SK-N-SH (cell line): ENCODE measurements at regions not wholly inside any gene's neighbourhood (a gene's known extent, or its start where the extent isn't known, plus 50 kb on each side); places are given as distances from the start of the nearest gene placed in this dataset.
"Not testable (repeated sequence)": the region's sequence is repeated elsewhere in the genome, so short reads cannot be mapped to it uniquely, and the experiment has no call there.

Experiments
- CTCF ChIA-PET: fragments of 300-600, 350-600 bp; formaldehyde crosslinking; extraction: SDS; loops from one replicate; lab custom pipeline; 2021; lab: Yijun Ruan, JAX
- POLR2A ChIA-PET: fragments of 350-600 bp; sonication (Branson Sonifier 250); formaldehyde crosslinking; extraction: SDS; loops from one replicate; lab custom pipeline; 2020; ENCODE audit warnings: antibody characterized with exemption, inconsistent platforms; lab: Yijun Ruan, JAX
- DNase-seq: peaks from one replicate; pipeline ENCODE4 v3.0.0; 2012
- H2AFZ ChIP-seq: fragments of 200-600 bp; sonication (generic); 2 replicates; pipeline ENCODE4 v1.8.1; 2016; ENCODE audit warnings: antibody characterized with exemption, mild to moderate bottlenecking, low read depth
- H3F3A ChIP-seq: fragments of 200-600 bp; sonication (generic); replicated peaks from 2 replicates; pipeline ENCODE3; 2016; ENCODE audit warnings: antibody characterized with exemption, mild to moderate bottlenecking; ENCODE audit not compliant: insufficient read depth
- H3K27ac ChIP-seq, 2 experiments: fragments of 200-500 bp in 1 of 2; fragments of 200-600 bp in 1 of 2; sonication (Bioruptor generic) in 1 of 2; sonication (generic), shearing (Covaris generic) in 1 of 2; 2 replicates each; pipeline versions ENCODE4 v1.5.1 to v1.6.1; 2014 to 2016; ENCODE audit warnings: low read depth in 2 of 2, inconsistent platforms in 1 of 2, low read length in 1 of 2, mild to moderate bottlenecking in 1 of 2, mixed read lengths in 1 of 2
- H3K27me3 ChIP-seq: fragments of 200-600 bp; sonication (generic), shearing (Covaris generic); 2 replicates; pipeline ENCODE4 v1.6.1; 2016; ENCODE audit warnings: mixed run types; ENCODE audit not compliant: insufficient read depth
- H3K36me3 ChIP-seq, 2 experiments: fragments of 200-500 bp in 1 of 2; fragments of 200-600 bp in 1 of 2; sonication (Bioruptor generic) in 1 of 2; sonication (generic) in 1 of 2; replicated peaks in 1 of 2; 2 replicates each; pipeline versions ENCODE3 to v1.5.1; 2014 to 2016; ENCODE audit warnings: low read length in 1 of 2, mild to moderate bottlenecking in 1 of 2; ENCODE audit not compliant: insufficient read depth in 2 of 2, control insufficient read depth in 1 of 2
- H3K4me1 ChIP-seq, 2 experiments: fragments of 200-500 bp in 1 of 2; fragments of 200-600 bp in 1 of 2; sonication (Bioruptor generic) in 1 of 2; sonication (generic), shearing (Covaris generic) in 1 of 2; 2 replicates each; pipeline versions ENCODE4 v1.5.1 to v1.6.1; 2014 to 2016; ENCODE audit warnings: low read depth in 1 of 2, low read length in 1 of 2, mixed run types in 1 of 2; ENCODE audit not compliant: insufficient read depth in 2 of 2, control insufficient read depth in 1 of 2
- H3K4me2 ChIP-seq: fragments of 200-600 bp; sonication (generic), shearing (Covaris generic); 2 replicates; pipeline ENCODE4 v1.6.1; 2017; ENCODE audit warnings: mixed run types
- H3K4me3 ChIP-seq, 2 experiments: fragments of 200-500 bp in 1 of 2; fragments of 200-600 bp in 1 of 2; sonication (Bioruptor generic) in 1 of 2; sonication (generic), shearing (Covaris generic) in 1 of 2; 2 replicates each; pipeline versions ENCODE4 v1.5.1 to v1.8.1; 2014 to 2016; ENCODE audit warnings: low read depth in 2 of 2, inconsistent platforms in 1 of 2, low read length in 1 of 2, mild to moderate bottlenecking in 1 of 2, mixed read lengths in 1 of 2, moderate library complexity in 1 of 2
- H3K79me2 ChIP-seq: fragments of 200-600 bp; sonication (generic); 2 replicates; pipeline ENCODE4 v1.8.1; 2017; ENCODE audit warnings: mild to moderate bottlenecking; ENCODE audit not compliant: insufficient read depth
- H3K9ac ChIP-seq: fragments of 200-600 bp; sonication (generic); 2 replicates; pipeline ENCODE4 v1.6.1; 2017; ENCODE audit warnings: mixed run types
- H3K9me2 ChIP-seq: fragments of 200-600 bp; sonication (generic); 2 replicates; pipeline ENCODE4 v1.6.1; 2017; ENCODE audit warnings: mixed run types
- H3K9me3 ChIP-seq: fragments of 200-600 bp; sonication (generic); 2 replicates; pipeline ENCODE4 v1.6.1; 2017; ENCODE audit warnings: mixed run types, mild to moderate bottlenecking, moderate library complexity
- H4K20me1 ChIP-seq: fragments of 200-600 bp; sonication (generic); 2 replicates; pipeline ENCODE4 v1.6.1; 2017; ENCODE audit warnings: mild to moderate bottlenecking, mixed run types; ENCODE audit not compliant: insufficient read depth
- CHD2 ChIP-seq: fragments of 150-350 bp; IDR thresholded peaks from 2 replicates; pipeline ENCODE4 v1.6.1; 2018; ENCODE audit warnings: low read length; ENCODE audit not compliant: partially characterized antibody
- EZH2phosphoT487 ChIP-seq: fragments of 200-600 bp; sonication (generic); IDR thresholded peaks from 2 replicates; pipeline ENCODE4 v1.6.1; 2017; ENCODE audit warnings: low read depth, mixed run types, mild to moderate bottlenecking, antibody characterized with exemption, moderate library complexity, borderline replicate concordance
- JUND ChIP-seq: IDR thresholded peaks from 2 replicates; pipeline ENCODE4 v1.4.0; 2012
- MEF2A ChIP-seq: IDR thresholded peaks from 2 replicates; pipeline ENCODE4 v1.4.0; 2012; ENCODE audit warnings: low read depth, borderline replicate concordance
- NFIC ChIP-seq: IDR thresholded peaks from 2 replicates; pipeline ENCODE4 v1.4.0; 2012; ENCODE audit warnings: borderline replicate concordance
- POLR2AphosphoS5 ChIP-seq: IDR thresholded peaks from 2 replicates; pipeline ENCODE4 v1.6.1; 2012; ENCODE audit warnings: low read depth, low read length
- RAD21 ChIP-seq: IDR thresholded peaks from 2 replicates; pipeline ENCODE4 v1.6.1; 2012; ENCODE audit warnings: mild to moderate bottlenecking, low read length
- RCOR1 ChIP-seq: fragments of 150-350 bp; IDR thresholded peaks from 2 replicates; pipeline ENCODE4 v1.6.1; 2017; ENCODE audit warnings: antibody characterized with exemption, low read length
- TAF1 ChIP-seq: IDR thresholded peaks from 2 replicates; pipeline ENCODE4 v1.6.1; 2012; ENCODE audit warnings: low read depth, mild to moderate bottlenecking, low read length, moderate library complexity, borderline replicate concordance
- TEAD4 ChIP-seq: IDR thresholded peaks from 2 replicates; pipeline ENCODE4 v1.4.0; 2012; ENCODE audit warnings: mild to moderate bottlenecking, borderline replicate concordance; ENCODE audit not compliant: insufficient read depth
- WGBS: methylation state at CpG from one replicate; pipeline ENCODE4 v1.1.6; 2017; ENCODE audit warnings: low lambda C conversion rate; 5-methylcytosine and 5-hydroxymethylcytosine counted together
- TF ChIP-seq, protein P1 (sequence below): IDR thresholded peaks from 2 replicates; pipeline ENCODE4 v1.6.1; 2012; ENCODE audit warnings: mild to moderate bottlenecking, low read depth, low read length, moderate library complexity

DNA sequence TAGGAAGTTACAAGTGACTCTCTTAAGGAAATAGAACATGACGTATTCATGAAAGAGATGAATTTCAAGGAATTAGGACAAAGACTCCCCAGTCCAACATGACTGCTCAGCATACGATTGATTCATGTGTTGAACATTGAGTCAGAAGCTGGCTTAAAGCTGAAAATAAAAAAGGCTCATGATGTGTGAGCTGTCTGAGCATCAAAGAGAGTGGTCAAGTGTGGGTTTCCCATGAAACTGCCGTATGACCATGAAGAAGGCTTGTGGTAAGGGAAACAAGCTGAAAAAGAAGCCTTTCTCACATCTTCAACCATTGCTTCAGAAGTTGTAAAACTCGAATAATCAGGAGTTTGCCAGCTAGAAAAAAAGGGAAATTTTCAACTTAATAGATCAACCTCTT lies 201.9 kb upstream of the APCDD1 start:
- Histone ChIP-seq H3K9me3 (no peaks in the 10 kb centered on the region), H3F3A (no peaks in the 10 kb centered on the region), H4K20me1 (no peaks in the 10 kb centered on the region), H3K4me1 (peaks cover 0 to 3% of the 10 kb centered on the region in 2 experiments; a peak in 1 of 4 replicates), H3K79me2 (no peaks in the 10 kb centered on the region), H3K4me2 (no peak overlapping the region), H3K27me3 (no peaks in the 10 kb centered on the region; the same call in 1 of the 2 replicates), H3K9ac (no peak overlapping the region), H2AFZ (no peak overlapping the region), H3K27ac (no peak overlapping the region), H3K36me3 (no peaks in the 10 kb centered on the region), H3K9me2 (no peaks in the 10 kb centered on the region), H3K4me3 (no peak overlapping the region)
- no peak for DNase-seq
- CTCF ChIA-PET: interaction anchor here (0.7 kb wide), 1 partner anchor 267 kb away, joined by 3 read pairs; no protein-coding TSS in a partner anchor
- POLR2A ChIA-PET: no interaction called here
- WGBS: 22% methylated on average over 4 of the region's 4 CpGs
- no peak for TF ChIP-seq TAF1
- TF ChIP-seq EZH2phosphoT487: no peak
- TF ChIP-seq, all 33 proteins: peak for 0

- no peaks in the 10 kb centered on the region for H3K9me2 ChIP-seq
- no peak overlapping the region for H3K4me2 ChIP-seq
- TF ChIP-seq NFIC (no peak), MEF2A (no peak), RAD21 (no peak), JUND (no peak), POLR2AphosphoS5 (no peak), CHD2 (no peak), RCOR1 (no peak), TEAD4 (no peak)
- TF ChIP-seq, protein P1, sequence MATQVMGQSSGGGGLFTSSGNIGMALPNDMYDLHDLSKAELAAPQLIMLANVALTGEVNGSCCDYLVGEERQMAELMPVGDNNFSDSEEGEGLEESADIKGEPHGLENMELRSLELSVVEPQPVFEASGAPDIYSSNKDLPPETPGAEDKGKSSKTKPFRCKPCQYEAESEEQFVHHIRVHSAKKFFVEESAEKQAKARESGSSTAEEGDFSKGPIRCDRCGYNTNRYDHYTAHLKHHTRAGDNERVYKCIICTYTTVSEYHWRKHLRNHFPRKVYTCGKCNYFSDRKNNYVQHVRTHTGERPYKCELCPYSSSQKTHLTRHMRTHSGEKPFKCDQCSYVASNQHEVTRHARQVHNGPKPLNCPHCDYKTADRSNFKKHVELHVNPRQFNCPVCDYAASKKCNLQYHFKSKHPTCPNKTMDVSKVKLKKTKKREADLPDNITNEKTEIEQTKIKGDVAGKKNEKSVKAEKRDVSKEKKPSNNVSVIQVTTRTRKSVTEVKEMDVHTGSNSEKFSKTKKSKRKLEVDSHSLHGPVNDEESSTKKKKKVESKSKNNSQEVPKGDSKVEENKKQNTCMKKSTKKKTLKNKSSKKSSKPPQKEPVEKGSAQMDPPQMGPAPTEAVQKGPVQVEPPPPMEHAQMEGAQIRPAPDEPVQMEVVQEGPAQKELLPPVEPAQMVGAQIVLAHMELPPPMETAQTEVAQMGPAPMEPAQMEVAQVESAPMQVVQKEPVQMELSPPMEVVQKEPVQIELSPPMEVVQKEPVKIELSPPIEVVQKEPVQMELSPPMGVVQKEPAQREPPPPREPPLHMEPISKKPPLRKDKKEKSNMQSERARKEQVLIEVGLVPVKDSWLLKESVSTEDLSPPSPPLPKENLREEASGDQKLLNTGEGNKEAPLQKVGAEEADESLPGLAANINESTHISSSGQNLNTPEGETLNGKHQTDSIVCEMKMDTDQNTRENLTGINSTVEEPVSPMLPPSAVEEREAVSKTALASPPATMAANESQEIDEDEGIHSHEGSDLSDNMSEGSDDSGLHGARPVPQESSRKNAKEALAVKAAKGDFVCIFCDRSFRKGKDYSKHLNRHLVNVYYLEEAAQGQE: no peak
- H2AFZ ChIP-seq: no peak overlapping the region
- no peaks in the 10 kb centered on the region for H3K4me1 ChIP-seq
- no peaks in the 10 kb centered on the region for H3K9me3 ChIP-seq
- no peak overlapping the region for H3K27ac ChIP-seq
- no peaks in the 10 kb centered on the region; the same call in 1 of the 2 replicates for H3K27me3 ChIP-seq
- ChIA-PET CTCF (interaction anchor here (0.7 kb wide), 1 partner anchor 266 kb away, joined by 3 read pairs; no protein-coding TSS in a partner anchor), POLR2A (no interaction called here)
- H4K20me1 ChIP-seq: no peaks in the 10 kb centered on the region
- DNase-seq: no peak
- no peak overlapping the region for H3K4me3 ChIP-seq
- no peak overlapping the region for H3K9ac ChIP-seq
- WGBS: 41% methylated on average over 5 of the region's 5 CpGs
- no peaks in the 10 kb centered on the region for H3K79me2 ChIP-seq
- no peaks in the 10 kb centered on the region for H3F3A ChIP-seq
- H3K36me3 ChIP-seq: no peaks in the 10 kb centered on the region
Observed at GRCh38 chr18:10252952-10253705, 201.3 kb upstream of the APCDD1 start.

DNA sequence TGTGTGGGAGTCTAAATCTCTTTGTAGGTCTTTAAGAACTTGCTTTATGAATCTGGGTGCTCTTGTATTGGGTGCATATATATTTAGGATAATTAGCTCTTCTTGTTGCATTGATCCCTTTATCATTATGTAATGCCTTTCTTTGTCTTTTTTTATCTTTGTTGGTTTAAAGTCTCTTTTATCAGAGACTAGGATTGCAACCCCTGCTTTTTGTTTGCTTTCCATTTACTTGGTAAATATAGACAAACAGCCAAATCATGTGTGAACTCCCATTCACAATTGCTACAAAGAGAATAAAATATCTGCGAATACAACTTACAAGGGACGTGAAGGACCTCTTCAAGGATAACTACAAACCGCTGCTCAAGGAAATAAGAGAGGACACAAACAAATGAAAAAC lies 198.2 kb upstream of the APCDD1 start:
- CTCF ChIA-PET, H3F3A ChIP-seq, H4K20me1 ChIP-seq, H3K4me2 ChIP-seq, H2AFZ ChIP-seq, H3K9ac ChIP-seq, H3K9me2 ChIP-seq, POLR2A ChIA-PET, H3K79me2 ChIP-seq, H3K4me1 ChIP-seq, H3K9me3 ChIP-seq, H3K4me3 ChIP-seq, H3K27me3 ChIP-seq, H3K36me3 ChIP-seq, H3K27ac ChIP-seq, DNase-seq: not testable (repeated sequence)
- 9% methylated on average over 3 of the region's 3 CpGs for WGBS
